AG04450 (cell line): ENCODE measurements at regions not wholly inside any gene's neighbourhood (a gene's known extent, or its start where the extent isn't known, plus 50 kb on each side); places are given as distances from the start of the nearest gene placed in this dataset.
A peak's percentile ranks its signal among the peaks of the same experiment; 100 is the strongest.

ENCODE experiments used
- CTCF ChIA-PET: fragments of 300-600, 350-600 bp; formaldehyde crosslinking; extraction: SDS; loops from one replicate; lab custom pipeline; 2022; ENCODE audit warnings: antibody characterized with exemption, inconsistent platforms; lab: Charles Lee
- POLR2A ChIA-PET: fragments of 350-600 bp; formaldehyde crosslinking; extraction: SDS; loops from one replicate; lab custom pipeline; 2021; ENCODE audit warnings: antibody characterized with exemption, inconsistent platforms; lab: Yijun Ruan, JAX
- DNase-seq: peaks from one replicate; pipeline ENCODE4 v3.0.0-alpha.2; 2011; ENCODE audit warnings: low read depth, low spot score
- H3K27ac ChIP-seq: one replicate; pipeline ENCODE4 v1.5.1; 2012; ENCODE audit warnings: low read depth, low read length, control low read depth
- H3K27me3 ChIP-seq: one replicate; pipeline ENCODE4 v1.6.0; 2012; ENCODE audit warnings: low read length; ENCODE audit not compliant: control insufficient read depth, insufficient read depth
- H3K4me3 ChIP-seq: 2 replicates; pipeline ENCODE4 v1.5.1; 2011; ENCODE audit warnings: mild to moderate bottlenecking, low read depth, low read length, control low read depth
- H3K9me3 ChIP-seq: 2 replicates; pipeline ENCODE4 v1.5.1; 2012; ENCODE audit warnings: low read length; ENCODE audit not compliant: control insufficient read depth, insufficient read depth
- CTCF ChIP-seq: IDR thresholded peaks from 2 replicates; pipeline ENCODE4 v1.5.1; 2011; ENCODE audit warnings: low read depth, low read length, control low read depth, inconsistent platforms

DNA sequence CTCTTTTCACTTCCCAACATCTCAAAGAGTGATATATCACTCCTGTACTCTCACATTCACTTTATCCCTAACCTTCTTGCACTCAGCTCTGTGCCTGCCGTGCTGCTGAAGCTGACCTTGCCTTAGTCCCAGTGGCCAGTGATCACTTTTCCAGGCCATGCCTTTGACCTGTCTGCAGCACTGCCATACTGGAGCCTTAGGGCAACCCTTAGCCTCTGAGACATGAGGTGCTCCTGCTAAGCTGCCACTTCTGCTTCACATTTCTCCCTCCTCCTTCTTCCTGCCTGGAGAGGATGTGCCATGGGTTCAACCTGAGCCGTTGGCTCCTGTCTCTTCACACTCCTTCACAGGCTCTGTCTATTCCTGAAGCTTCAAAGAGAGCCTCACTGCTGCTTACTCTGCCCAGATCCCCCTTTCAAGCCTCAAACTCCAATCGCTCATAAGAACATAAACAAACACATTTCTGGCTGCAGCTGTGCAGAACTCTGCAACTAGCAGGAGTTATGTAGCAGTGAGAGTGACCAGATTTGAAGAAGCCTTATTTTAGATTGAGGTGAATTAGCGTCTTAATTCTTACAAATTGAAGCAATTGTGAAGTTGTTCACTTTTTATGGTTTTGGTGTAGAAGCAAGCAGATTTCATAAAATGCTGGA, 716.2 kb upstream of the FANCL start:
- POLR2A ChIA-PET: interaction anchor here (0.5 kb wide), 1 partner anchor 1566 kb away, joined by 3 read pairs; no protein-coding TSS in a partner anchor
- CTCF ChIA-PET: no interaction called here
- DNase-seq: no peak
- TF ChIP-seq CTCF: no peak
- Histone ChIP-seq H3K4me3 (no peak overlapping the region), H3K9me3 (no peaks in the 10 kb centered on the region), H3K27ac (no peak overlapping the region), H3K27me3 (peaks cover 3% of the 10 kb centered on the region)

- H3K9me3 ChIP-seq: no peaks in the 10 kb centered on the region
- ChIA-PET POLR2A (no interaction called here), CTCF (no interaction called here)
- no peak overlapping the region for H3K27ac ChIP-seq
- no peak for TF ChIP-seq CTCF
- peaks cover 3% of the 10 kb centered on the region for H3K27me3 ChIP-seq
- DNase-seq: no peak
- no peak overlapping the region for H3K4me3 ChIP-seq
These were observed 713.8 kb upstream of the FANCL start for GRCh38 chr2:58954880-58955385.

GRCh38 chr2:58951722-58952121, 710.6 kb upstream of the FANCL start:
- Histone ChIP-seq H3K9me3 (no peaks in the 10 kb centered on the region), H3K27ac (no peak overlapping the region), H3K4me3 (no peak overlapping the region), H3K27me3 (peaks cover 3% of the 10 kb centered on the region)
- CTCF ChIA-PET: no interaction called here
- no peak for TF ChIP-seq CTCF
- POLR2A ChIA-PET: interaction anchor here (0.6 kb wide), 1 partner anchor 11 kb away, joined by 3 read pairs; no protein-coding TSS in a partner anchor
- DNase-seq: no peak

DNA sequence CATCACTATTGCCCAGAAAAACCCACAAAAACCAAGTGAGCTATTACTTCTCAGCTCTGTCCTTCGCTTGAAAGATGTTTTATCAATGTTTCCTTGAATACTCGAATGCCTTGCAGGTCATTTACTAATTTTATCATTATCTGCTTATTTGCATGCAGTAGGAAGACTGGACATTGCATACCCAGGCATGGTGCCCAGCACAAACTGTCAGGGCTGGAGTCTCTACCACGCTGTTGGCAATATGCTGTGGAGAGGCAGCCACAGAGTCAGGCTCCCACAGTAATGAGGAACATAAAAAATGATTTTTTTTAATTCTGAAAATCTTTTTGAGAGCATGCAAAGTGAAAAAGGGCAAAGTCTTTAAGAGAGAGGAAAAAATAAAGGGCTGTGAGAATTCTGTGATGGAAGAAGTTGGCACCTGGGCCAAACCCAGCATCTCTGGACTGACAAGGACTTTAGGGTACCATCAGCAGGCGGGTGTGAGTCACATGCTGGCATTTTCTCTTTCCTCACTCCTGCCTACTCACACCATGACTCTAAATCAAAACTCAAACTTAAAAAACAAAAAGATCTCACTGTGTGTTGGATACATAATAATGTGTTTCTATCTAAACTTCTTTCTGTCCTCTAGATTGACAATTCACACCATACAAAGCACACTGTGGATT, 709.8 kb upstream of the FANCL start:
- DNase-seq: no peak
- ChIA-PET CTCF (no interaction called here), POLR2A (no interaction called here)
- H3K27me3 ChIP-seq: peaks cover 3% of the 10 kb centered on the region
- no peaks in the 10 kb centered on the region for H3K9me3 ChIP-seq
- no peak overlapping the region for H3K27ac ChIP-seq
- H3K4me3 ChIP-seq: no peak overlapping the region
- no peak for TF ChIP-seq CTCF

DNA sequence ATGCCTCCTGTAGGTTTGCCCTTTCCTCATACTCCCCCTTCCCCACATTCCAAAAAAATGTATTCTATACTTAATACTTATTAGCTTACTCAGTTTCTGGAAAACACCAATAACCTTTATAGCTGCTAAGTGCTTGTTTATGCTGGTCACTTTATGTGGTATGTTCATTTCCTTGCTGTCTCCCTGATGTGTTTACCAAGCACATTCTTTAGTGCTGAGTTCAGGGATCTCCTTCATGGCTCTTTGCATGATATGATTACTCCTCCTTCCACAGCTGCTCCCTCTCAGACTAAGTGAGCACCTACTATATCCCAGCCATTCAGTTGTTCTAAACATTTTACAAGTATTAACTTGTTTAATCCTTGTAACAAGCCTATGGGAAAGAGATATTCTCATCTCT, 698.3 kb upstream of the FANCL start:
- H3K4me3 ChIP-seq: no peak overlapping the region
- CTCF ChIA-PET: interaction anchor here (0.9 kb wide), 1 partner anchor 83 kb away, joined by 3 read pairs; no protein-coding TSS in a partner anchor
- H3K27me3 ChIP-seq: no peaks in the 10 kb centered on the region
- H3K9me3 ChIP-seq: no peaks in the 10 kb centered on the region; the same call in 1 of the 2 replicates
- TF ChIP-seq CTCF: no peak
- DNase-seq: peak; percentile 58
- POLR2A ChIA-PET: interaction anchor here (0.9 to 1.3 kb wide), 3 partner anchors 14 to 21 kb away, joined by 4 to 5 read pairs (median 5); no protein-coding TSS in a partner anchor
- H3K27ac ChIP-seq: no peak overlapping the region
